DMS53 (cell line): ENCODE measurements at regions not wholly inside any gene's neighbourhood (a gene's known extent, or its start where the extent isn't known, plus 50 kb on each side); places are given as distances from the start of the nearest gene placed in this dataset.
A peak's percentile ranks its signal among the peaks of the same experiment; 100 is the strongest.
"Not testable (repeated sequence)": the region's sequence is repeated elsewhere in the genome, so short reads cannot be mapped to it uniquely, and the experiment has no call there.

Experiments
- DNase-seq: peaks from one replicate; lab custom pipeline; 2025; lab: John Stamatoyannopoulos, UW

GRCh38 chr11:71332447-71332846, 80.1 kb upstream of the SHANK2 start:
- DNase-seq: no peak

DNA sequence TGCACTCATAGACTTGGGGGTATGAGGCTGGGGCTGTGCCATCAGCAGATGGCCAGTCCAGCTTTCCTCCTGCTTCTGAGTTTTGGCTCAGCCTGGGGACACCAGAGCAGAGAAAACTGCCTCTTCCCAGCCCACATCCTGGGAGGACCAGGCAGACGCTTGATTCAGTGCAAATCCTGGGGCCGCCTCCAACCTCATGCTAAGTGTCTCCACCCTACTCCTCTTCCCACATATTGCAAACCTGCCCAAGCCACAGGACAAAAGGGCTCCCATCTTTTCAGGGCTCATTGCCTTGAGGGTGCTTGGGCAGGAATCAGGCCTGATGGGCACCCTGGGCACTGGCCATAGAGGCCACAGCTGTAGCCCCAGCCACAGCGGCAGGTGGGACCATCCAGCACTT, 79.7 kb upstream of the SHANK2 start:
- DNase-seq: no peak

GRCh38 chr11:71331631-71332030, 79.3 kb upstream of the SHANK2 start:
- no peak for DNase-seq

- no peak for DNase-seq
Observed at GRCh38 chr11:71330996-71331395, 78.6 kb upstream of the SHANK2 start.

DNA sequence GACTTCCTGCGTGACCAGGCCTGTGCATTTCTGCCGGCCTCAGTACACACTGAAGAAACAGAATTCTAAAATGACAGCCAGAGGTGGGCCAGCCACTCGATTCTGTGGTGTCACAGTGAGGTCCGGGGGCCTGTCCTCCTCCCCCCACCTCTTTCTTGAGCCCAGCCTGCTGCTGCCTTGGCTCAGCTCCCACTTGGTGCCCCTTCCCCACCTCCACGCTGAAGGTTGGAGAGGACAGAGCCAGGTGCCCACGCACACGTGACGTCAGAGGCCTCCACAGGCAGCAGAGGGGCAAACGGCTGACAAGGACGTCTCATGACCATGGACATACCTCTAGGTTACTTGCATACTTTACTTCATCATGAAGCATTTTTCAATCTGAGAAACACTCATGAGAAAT, 78.0 kb upstream of the SHANK2 start:
- DNase-seq: no peak

DNA sequence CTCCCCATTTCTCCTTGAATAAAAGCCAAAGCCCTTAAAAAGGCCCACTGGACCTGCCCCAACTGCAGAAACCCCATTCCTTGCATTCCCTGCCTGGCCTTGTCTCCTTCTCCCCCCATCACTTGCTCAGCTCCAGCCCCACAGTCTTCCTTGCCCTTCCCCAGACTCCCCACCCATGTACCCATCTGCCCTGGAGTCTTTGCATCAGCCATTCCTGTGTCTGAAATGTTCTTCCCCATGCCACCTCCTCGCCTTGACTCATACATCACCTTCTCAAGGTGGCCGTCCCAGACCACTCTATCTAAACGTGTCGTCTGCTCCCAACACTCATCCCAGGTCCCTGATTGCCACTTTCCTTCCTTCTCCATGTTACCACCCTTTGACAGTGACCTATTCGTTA, 77.4 kb upstream of the SHANK2 start:
- DNase-seq: no peak

GRCh38 chr11:71329165-71329510, 76.8 kb upstream of the SHANK2 start:
- DNase-seq: no peak

GRCh38 chr11:71327156-71328085, 75.0 kb upstream of the SHANK2 start:
- no peak for DNase-seq

- DNase-seq: no peak
Observed at GRCh38 chr11:71326328-71326940, 74.1 kb upstream of the SHANK2 start.

DNA sequence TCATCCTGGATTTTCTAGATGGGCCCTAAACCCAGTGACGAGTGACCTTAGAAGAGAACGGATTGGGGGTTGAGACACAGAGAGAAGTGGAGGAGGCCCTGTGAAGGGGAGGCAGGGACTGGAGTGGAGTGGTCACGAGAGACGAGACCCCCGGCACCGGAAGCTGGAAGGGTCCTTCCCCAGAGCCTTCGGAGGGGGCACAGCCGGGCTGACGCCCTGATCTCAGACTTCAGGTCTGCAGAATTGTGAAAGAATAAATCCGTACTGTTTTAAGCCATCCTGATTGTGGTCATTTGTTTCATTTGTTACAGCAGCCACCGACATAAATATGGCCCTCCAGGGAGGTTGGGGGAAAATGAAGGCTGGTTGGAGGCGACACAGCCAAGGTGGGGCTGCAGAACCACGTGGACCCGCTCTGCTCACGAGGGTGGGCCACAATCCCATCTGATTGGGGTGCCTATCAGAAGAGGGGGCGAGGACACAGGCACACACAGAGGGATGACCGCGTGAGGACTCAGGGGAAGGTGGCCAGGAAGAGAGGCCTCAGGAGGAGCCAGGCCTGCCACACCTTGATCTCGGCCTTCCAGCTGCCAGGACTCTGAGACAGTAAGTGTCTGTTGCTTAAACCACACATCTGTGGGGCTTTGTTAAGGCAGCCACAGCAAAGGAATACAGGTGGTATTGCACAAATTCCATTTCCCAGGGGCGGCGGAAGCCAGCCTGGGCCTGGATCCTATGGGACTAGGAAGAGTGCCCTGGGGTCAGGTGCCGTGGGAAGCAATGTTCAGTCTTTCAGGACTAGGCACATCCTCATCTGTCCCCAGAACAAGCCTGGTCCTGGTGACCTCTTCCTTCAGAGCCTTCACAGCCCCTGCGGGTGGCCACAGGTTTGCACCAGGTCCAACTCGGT, 73.3 kb upstream of the SHANK2 start:
- DNase-seq: no peak

- DNase-seq: no peak
Observed at GRCh38 chr11:71324788-71325417, 72.5 kb upstream of the SHANK2 start.

- no peak for DNase-seq
Observed at GRCh38 chr11:71323876-71324526, 71.6 kb upstream of the SHANK2 start.

GRCh38 chr11:71322861-71323582, 70.6 kb upstream of the SHANK2 start:
- DNase-seq: no peak

GRCh38 chr11:71322192-71322735, 69.9 kb upstream of the SHANK2 start:
- no peak for DNase-seq

GRCh38 chr11:71321433-71322191, 69.2 kb upstream of the SHANK2 start:
- no peak for DNase-seq

DNA sequence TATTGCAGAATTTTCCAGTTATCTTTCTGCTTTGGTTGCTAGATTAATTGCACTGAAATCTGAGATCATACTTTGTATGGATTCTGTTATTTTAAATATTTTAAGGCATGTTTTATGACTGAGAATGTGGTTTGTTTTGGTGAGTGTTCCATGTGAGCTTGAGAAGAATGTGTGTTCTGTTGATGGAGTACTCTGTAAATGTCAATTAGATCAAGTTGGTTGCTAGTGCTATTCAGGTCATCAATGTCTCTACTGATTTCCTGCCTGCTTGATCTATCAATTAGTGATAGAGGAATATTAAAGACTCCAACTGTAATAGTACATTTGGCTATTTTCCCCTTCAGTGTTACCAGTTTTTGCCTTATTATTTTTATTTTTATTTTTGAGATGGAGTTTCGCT, 64.3 kb upstream of the SHANK2 start:
- no peak for DNase-seq

- DNase-seq: not testable (repeated sequence)
Observed at GRCh38 chr11:71312616-71313015, 60.2 kb upstream of the SHANK2 start.

GRCh38 chr11:71311928-71312510, 59.6 kb upstream of the SHANK2 start:
- DNase-seq: peak; percentile 58

DNA sequence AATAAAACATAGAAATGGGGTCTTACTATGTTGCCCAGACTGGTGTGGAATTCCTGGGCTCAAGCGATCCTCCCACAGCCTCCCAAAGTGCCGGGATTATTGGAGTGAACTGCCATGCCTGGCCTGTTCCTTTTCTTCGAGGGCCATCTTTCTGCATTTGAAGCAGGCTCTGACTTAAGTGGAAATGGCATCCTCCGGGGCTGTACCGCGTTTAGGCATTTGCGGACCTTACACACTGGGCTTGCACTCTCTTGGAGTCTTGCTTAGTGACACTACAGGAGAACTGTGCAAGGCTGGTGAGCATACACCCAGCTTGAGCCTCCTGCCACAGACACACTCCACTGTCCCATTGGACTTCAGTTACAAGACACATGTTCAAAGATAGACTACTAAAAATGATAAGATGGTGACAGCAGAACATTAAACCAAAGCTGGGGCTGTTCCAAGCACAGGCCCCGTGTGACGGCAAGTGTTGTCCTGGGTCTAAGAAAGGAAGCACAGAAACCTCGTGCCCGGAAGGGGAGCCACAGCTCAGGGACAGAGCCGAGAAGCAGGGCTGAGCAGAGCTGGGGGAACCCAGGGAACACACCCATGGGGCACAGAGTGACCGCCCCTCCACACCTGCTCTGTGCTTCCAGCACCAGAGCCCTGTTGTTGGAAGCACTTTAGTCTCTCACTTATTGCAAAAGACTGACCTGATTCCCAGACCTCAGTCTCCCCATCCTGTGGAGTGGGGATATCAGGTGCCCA, 59.0 kb upstream of the SHANK2 start:
- no peak for DNase-seq
